Cardiac fibroblast (primary cell): ENCODE measurements at regions not wholly inside any gene's neighbourhood (a gene's known extent, or its start where the extent isn't known, plus 50 kb on each side); places are given as distances from the start of the nearest gene placed in this dataset.

ENCODE experiments used
- DNase-seq, 2 donors: peaks; one replicate each; pipeline versions ENCODE4 v3.0.0 to v3.0.0-alpha.2; 2010; ENCODE audit warnings: low read depth in 2 of 2
- H3K4me3 ChIP-seq, 2 donors: replicated peaks in 1 of 2; 1 replicate in 1 of 2; 2 replicates in 1 of 2; pipeline ENCODE4 v1.5.1; 2011; ENCODE audit warnings: low read depth in 2 of 2, low read length in 2 of 2, mild to moderate bottlenecking in 2 of 2, moderate library complexity in 1 of 2
- CTCF ChIP-seq: IDR thresholded peaks from one replicate; pipeline ENCODE4 v1.5.1; 2011; ENCODE audit warnings: low read depth, mild to moderate bottlenecking, low read length, inconsistent platforms

GRCh38 chr14:97578982-97579548 lies 781.9 kb downstream of the VRK1 start:
- TF ChIP-seq CTCF = no peak
- no peak overlapping the region for H3K4me3 ChIP-seq
- no peak for DNase-seq

- DNase-seq = no peak
- no peak for TF ChIP-seq CTCF
- H3K4me3 ChIP-seq = no peak overlapping the region
Measured at GRCh38 chr14:97581016-97581415, 783.8 kb downstream of the VRK1 start.

GRCh38 chr14:97582022-97582421 lies 784.8 kb downstream of the VRK1 start:
- H3K4me3 ChIP-seq = no peak overlapping the region
- no peak for TF ChIP-seq CTCF

GRCh38 chr14:97584528-97584927 lies 787.3 kb downstream of the VRK1 start:
- DNase-seq = no peak
- no peak for TF ChIP-seq CTCF
- no peak overlapping the region for H3K4me3 ChIP-seq

More at GRCh38 chr14:97582022-97582421, 784.8 kb downstream of the VRK1 start:
- no peak for DNase-seq

- DNase-seq = no peak
Measured at GRCh38 chr14:97592341-97592980, 795.3 kb downstream of the VRK1 start.

GRCh38 chr14:97594306-97594705 lies 797.1 kb downstream of the VRK1 start:
- no peak for TF ChIP-seq CTCF
- DNase-seq = no peak
- H3K4me3 ChIP-seq = no peak overlapping the region

More at GRCh38 chr14:97592341-97592980, 795.3 kb downstream of the VRK1 start:
- TF ChIP-seq CTCF = no peak
- no peak overlapping the region for H3K4me3 ChIP-seq
